Stomach (tissue), 8 donors: ENCODE measurements at regions not wholly inside any gene's neighbourhood (a gene's known extent, or its start where the extent isn't known, plus 50 kb on each side); places are given as distances from the start of the nearest gene placed in this dataset.
"Not testable (repeated sequence)": the region's sequence is repeated elsewhere in the genome, so short reads cannot be mapped to it uniquely, and the experiment has no call there.

ENCODE experiments used
- DNase-seq, 2 donors: peaks; one replicate each; pipeline versions ENCODE4 v3.0.0 to v3.0.0-alpha.2; 2013 to 2019
- H3K27ac ChIP-seq, 5 donors: fragments of 200-600 bp in 4 of 5; sonication (generic) in 4 of 5; one replicate each; pipeline ENCODE4 v1.5.1; 2013 to 2019; ENCODE audit warnings: mild to moderate bottlenecking in 1 of 5, moderate library complexity in 1 of 5
- H3K27me3 ChIP-seq, 3 donors: fragments of 200-600 bp; sonication (generic); one replicate each; pipeline ENCODE4 v1.5.1; 2017 to 2019; ENCODE audit warnings: mixed run types in 1 of 3
- H3K36me3 ChIP-seq, 4 donors: fragments of 200-600 bp; sonication (generic); 1 replicate in 3 of 4; 2 replicates in 1 of 4; pipeline ENCODE4 v1.5.1; 2016 to 2019
- H3K4me1 ChIP-seq, 4 donors: fragments of 200-600 bp; sonication (generic); one replicate each; pipeline ENCODE4 v1.5.1; 2016 to 2019
- H3K4me3 ChIP-seq, 4 donors: fragments of 200-600 bp; sonication (generic) in 3 of 4; one replicate each; pipeline ENCODE4 v1.5.1; 2016 to 2019; ENCODE audit warnings: mild to moderate bottlenecking in 1 of 4
- H3K9me3 ChIP-seq, 4 donors: fragments of 200-600 bp; sonication (generic); one replicate each; pipeline ENCODE4 v1.5.1; 2016 to 2019
- EP300 ChIP-seq: sonication (generic); formaldehyde crosslinking; IDR thresholded peaks from one replicate; pipeline ENCODE4 v1.6.1; 2017; ENCODE audit warnings: antibody characterized with exemption
- POLR2A ChIP-seq, 4 donors: fragments of 450-650 bp; IDR thresholded peaks; one replicate each; pipeline ENCODE4 v1.6.1; 2016; ENCODE audit warnings: antibody characterized with exemption in 4 of 4, control low read depth in 2 of 4, mild to moderate bottlenecking in 1 of 4, moderate library complexity in 1 of 4
- POLR2AphosphoS5 ChIP-seq, 3 donors: sonication (generic); formaldehyde crosslinking; IDR thresholded peaks; one replicate each; pipeline ENCODE4 v1.6.1; 2016; ENCODE audit warnings: antibody characterized with exemption in 3 of 3
- WGBS, 5 donors: extraction: QIAGEN DNeasy Blood & Tissue Kit in 3 of 5; methylation state at CpG; one replicate each; pipeline versions ENCODE4 v1.1.5 to v1.1.7; 2013 to 2018; 5-methylcytosine and 5-hydroxymethylcytosine counted together
- intact Hi-C: fragments of 100-400 bp; cut with DNase I; formaldehyde crosslinking; loops from one replicate; pipeline ENCODE4 v1.15.1; 2023; ENCODE audit warnings: low total_unique reads
- TF ChIP-seq, protein P1 (sequence below), 7 experiments: fragments of 450-650 bp in 4 of 7; fragments of 200-600 bp in 3 of 7; sonication (generic) in 3 of 7; IDR thresholded peaks; one replicate each; pipeline ENCODE4 v1.5.1; 2016 to 2019; ENCODE audit warnings: antibody characterized with exemption in 7 of 7, control low read depth in 2 of 7, mild to moderate bottlenecking in 1 of 7
- donor health status: healthy with polysubstance abuse.
- donor health status: Bipolar disorder and iron deficiency.
- donor health status: healthy.

- H3K4me1 ChIP-seq, H3K36me3 ChIP-seq, DNase-seq, H3K4me3 ChIP-seq, H3K27ac ChIP-seq, intact Hi-C loops, H3K27me3 ChIP-seq: not testable (repeated sequence)
- 87 to 95% (median 91%) methylated on average over 16 of the region's 16 CpGs for WGBS, 5 donors
- H3K9me3 ChIP-seq = peaks cover 4 to 53% (median 35%) of the 10 kb centered on the region in 4 donors
Measured at GRCh38 chr6:86872810-86873209, 64.5 kb upstream of the HTR1E start.

DNA sequence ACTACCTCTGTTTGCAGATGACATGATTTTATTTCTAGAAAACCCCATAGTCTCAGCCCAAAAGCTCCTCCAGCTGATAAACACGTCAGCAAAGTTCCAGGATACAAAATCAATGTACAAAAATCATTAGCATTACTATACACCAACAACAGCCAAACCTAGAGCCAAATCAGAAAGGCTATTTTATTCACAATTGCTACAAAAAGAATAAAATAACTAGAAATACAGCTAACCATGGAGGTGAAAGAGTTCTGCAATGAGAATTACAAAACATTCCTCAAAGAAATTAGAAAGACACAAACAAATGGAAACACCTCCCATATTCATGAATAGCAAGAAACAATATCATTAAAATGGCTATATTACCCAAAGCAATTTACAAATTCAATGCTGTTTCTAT, 65.6 kb upstream of the HTR1E start:
- no peak for DNase-seq
- Histone ChIP-seq H3K27ac (no peak overlapping the region), H3K4me1 (no peaks in the 10 kb centered on the region), H3K4me3 (no peak overlapping the region), H3K9me3 (peaks cover 4 to 60% (median 36%) of the 10 kb centered on the region in 4 donors), H3K36me3 (no peaks in the 10 kb centered on the region), H3K27me3 (no peaks in the 10 kb centered on the region)
- TF ChIP-seq POLR2AphosphoS5 (IDR thresholded peaks at IDR 0.05) (no peak), EP300 (no peak), POLR2A (IDR thresholded peaks at IDR 0.05) (no peak)
- TF ChIP-seq, protein P1, sequence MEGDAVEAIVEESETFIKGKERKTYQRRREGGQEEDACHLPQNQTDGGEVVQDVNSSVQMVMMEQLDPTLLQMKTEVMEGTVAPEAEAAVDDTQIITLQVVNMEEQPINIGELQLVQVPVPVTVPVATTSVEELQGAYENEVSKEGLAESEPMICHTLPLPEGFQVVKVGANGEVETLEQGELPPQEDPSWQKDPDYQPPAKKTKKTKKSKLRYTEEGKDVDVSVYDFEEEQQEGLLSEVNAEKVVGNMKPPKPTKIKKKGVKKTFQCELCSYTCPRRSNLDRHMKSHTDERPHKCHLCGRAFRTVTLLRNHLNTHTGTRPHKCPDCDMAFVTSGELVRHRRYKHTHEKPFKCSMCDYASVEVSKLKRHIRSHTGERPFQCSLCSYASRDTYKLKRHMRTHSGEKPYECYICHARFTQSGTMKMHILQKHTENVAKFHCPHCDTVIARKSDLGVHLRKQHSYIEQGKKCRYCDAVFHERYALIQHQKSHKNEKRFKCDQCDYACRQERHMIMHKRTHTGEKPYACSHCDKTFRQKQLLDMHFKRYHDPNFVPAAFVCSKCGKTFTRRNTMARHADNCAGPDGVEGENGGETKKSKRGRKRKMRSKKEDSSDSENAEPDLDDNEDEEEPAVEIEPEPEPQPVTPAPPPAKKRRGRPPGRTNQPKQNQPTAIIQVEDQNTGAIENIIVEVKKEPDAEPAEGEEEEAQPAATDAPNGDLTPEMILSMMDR (IDR thresholded peaks at IDR 0.05) = no peak
- WGBS, 5 donors = 6 to 44% (median 40%) methylated on average over 1 of the region's 1 CpG
- intact Hi-C loops = no loop called here

DNA sequence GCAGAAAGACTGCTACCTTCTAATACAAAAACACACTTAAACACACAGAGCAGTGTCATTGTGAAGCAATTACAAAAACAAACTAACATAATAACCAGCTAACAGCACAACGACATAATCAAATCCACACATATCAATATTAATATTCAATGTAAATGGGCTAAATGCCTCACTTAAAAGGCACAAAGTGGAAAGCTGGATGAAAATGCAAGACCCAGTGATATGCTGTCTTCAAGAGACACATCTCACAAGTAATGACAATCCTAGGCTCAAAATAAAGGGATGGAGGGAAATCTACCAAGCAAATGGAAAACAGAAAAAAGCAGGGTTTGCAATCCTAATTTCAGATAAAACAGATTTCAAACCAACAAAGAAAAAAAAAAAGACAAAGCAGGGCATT, 67.8 kb upstream of the HTR1E start:
- no peaks in the 10 kb centered on the region for H3K36me3 ChIP-seq
- DNase-seq = no peak
- WGBS, 5 donors = 80 to 91% (median 84%) methylated on average over 1 of the region's 1 CpG
- no peak overlapping the region for H3K4me3 ChIP-seq
- H3K9me3 ChIP-seq = peaks cover 4 to 60% (median 41%) of the 10 kb centered on the region in 4 donors
- no peak overlapping the region for H3K27ac ChIP-seq
- H3K27me3 ChIP-seq = no peaks in the 10 kb centered on the region
- intact Hi-C loops = no loop called here
- H3K4me1 ChIP-seq = no peaks in the 10 kb centered on the region
- TF ChIP-seq POLR2AphosphoS5 (IDR thresholded peaks at IDR 0.05) (no peak), POLR2A (IDR thresholded peaks at IDR 0.05) (no peak), EP300 (no peak)
- TF ChIP-seq, protein P1 (IDR thresholded peaks at IDR 0.05) = no peak

- TF ChIP-seq EP300 (no peak), POLR2AphosphoS5 (IDR thresholded peaks at IDR 0.05) (no peak), POLR2A (IDR thresholded peaks at IDR 0.05) (no peak)
- TF ChIP-seq, protein P1 (IDR thresholded peaks at IDR 0.05) = no peak
- H3K36me3 ChIP-seq = no peaks in the 10 kb centered on the region
- H3K27ac ChIP-seq = no peak overlapping the region
- intact Hi-C loops = no loop called here
- no peak overlapping the region for H3K4me3 ChIP-seq
- DNase-seq = no peak
- H3K9me3 ChIP-seq = no peaks in the 10 kb centered on the region
- H3K4me1 ChIP-seq = no peaks in the 10 kb centered on the region
- H3K27me3 ChIP-seq = no peaks in the 10 kb centered on the region
Measured at GRCh38 chr6:86859513-86859912, 77.8 kb upstream of the HTR1E start.

GRCh38 chr6:86858970-86859369, 78.4 kb upstream of the HTR1E start:
- intact Hi-C loops = no loop called here
- Histone ChIP-seq H3K27ac (no peak overlapping the region), H3K9me3 (no peaks in the 10 kb centered on the region), H3K27me3 (no peaks in the 10 kb centered on the region), H3K4me1 (no peaks in the 10 kb centered on the region), H3K4me3 (no peak overlapping the region), H3K36me3 (no peaks in the 10 kb centered on the region)
- 68 to 94% (median 88%) methylated on average over 2 to 3 of the region's 3 CpGs for WGBS, 5 donors
- no peak for DNase-seq
- TF ChIP-seq, protein P1 (IDR thresholded peaks at IDR 0.05) = no peak
- no peak for TF ChIP-seq POLR2A (IDR thresholded peaks at IDR 0.05)
- TF ChIP-seq POLR2AphosphoS5 (IDR thresholded peaks at IDR 0.05) = no peak
- TF ChIP-seq EP300 = no peak
